ENCODE measurements at regions not wholly inside any gene's neighbourhood (a gene's known extent, or its start where the extent isn't known, plus 50 kb on each side); places are given as distances from the start of the nearest gene placed in this dataset.

DNA sequence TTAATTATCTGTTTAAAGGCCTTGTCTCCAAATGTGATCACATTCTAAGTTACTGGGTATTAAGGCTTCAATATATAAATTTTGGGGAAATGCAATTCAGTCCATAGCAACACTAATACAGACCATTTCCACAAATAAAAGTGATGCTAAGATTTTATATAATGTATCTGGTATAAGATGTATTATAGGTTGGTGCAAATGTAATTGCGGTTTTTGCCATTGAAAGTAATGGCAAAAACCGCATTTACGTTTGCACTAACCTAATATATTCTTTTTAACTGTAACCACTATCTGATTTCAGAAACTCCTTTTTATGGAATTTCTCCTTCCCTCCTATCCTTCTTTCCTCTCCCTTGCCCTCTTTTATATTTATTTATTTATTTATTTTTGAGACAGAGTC lies 1020.6 kb downstream of the BCL11A start:
- TF ChIP-seq, protein P1, sequence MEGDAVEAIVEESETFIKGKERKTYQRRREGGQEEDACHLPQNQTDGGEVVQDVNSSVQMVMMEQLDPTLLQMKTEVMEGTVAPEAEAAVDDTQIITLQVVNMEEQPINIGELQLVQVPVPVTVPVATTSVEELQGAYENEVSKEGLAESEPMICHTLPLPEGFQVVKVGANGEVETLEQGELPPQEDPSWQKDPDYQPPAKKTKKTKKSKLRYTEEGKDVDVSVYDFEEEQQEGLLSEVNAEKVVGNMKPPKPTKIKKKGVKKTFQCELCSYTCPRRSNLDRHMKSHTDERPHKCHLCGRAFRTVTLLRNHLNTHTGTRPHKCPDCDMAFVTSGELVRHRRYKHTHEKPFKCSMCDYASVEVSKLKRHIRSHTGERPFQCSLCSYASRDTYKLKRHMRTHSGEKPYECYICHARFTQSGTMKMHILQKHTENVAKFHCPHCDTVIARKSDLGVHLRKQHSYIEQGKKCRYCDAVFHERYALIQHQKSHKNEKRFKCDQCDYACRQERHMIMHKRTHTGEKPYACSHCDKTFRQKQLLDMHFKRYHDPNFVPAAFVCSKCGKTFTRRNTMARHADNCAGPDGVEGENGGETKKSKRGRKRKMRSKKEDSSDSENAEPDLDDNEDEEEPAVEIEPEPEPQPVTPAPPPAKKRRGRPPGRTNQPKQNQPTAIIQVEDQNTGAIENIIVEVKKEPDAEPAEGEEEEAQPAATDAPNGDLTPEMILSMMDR (IDR thresholded peaks at IDR 0.05) = no peak
- TF ChIP-seq POLR2A (IDR thresholded peaks at IDR 0.05) = no peak
